KBM-7 (cell line): ENCODE measurements at regions not wholly inside any gene's neighbourhood (a gene's known extent, or its start where the extent isn't known, plus 50 kb on each side); places are given as distances from the start of the nearest gene placed in this dataset.
A peak's percentile ranks its signal among the peaks of the same experiment; 100 is the strongest.
"Not testable (repeated sequence)": the region's sequence is repeated elsewhere in the genome, so short reads cannot be mapped to it uniquely, and the experiment has no call there.

Experiments
- DNase-seq: peaks from one replicate; pipeline ENCODE4 v3.0.0-alpha.2; 2015
- in situ Hi-C: fragments of 300-500 bp; cut with MboI; formaldehyde crosslinking; loops from 2 replicates; pipeline ENCODE4 v1.14.3; 2020; ENCODE audit warnings: low sequenced_read_pairs, low pct_unique_long_range_greater_than_20kb, mixed read lengths

- in situ Hi-C loops, result not testable (repeated sequence)
These were observed 172.1 kb upstream of the STK26 start for GRCh38 chrX:131850964-131851363.

GRCh38 chrX:131853440-131853839 is 169.7 kb upstream of the STK26 start:
- in situ Hi-C loops, result no loop called here
- DNase-seq, result no peak

More at GRCh38 chrX:131850964-131851363, 172.1 kb upstream of the STK26 start:
- peak; percentile 13 for DNase-seq

DNA sequence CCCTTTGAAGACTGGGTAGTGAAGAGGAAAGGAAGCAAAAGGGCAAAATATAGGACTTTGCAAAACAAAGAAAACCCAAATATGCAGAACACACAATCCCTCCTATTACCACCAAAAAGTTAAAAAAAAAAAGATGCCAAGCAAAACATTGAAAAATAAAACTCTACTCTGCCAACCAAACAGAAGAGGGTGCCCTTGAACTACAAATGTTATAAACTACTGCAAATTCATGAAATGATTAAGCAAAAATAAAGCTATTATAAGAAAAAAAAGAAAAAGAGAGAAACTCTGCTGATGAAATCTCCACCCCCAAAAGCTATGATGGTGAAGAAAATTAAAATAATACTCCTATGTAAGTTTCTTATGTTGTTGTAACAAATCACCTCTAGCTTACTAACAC is 168.5 kb upstream of the STK26 start:
- peak; percentile 60 for DNase-seq
- in situ Hi-C loops, result no loop called here

- DNase-seq, result no peak
- in situ Hi-C loops, result no loop called here
These were observed 161.9 kb upstream of the STK26 start for GRCh38 chrX:131861088-131861787.

DNA sequence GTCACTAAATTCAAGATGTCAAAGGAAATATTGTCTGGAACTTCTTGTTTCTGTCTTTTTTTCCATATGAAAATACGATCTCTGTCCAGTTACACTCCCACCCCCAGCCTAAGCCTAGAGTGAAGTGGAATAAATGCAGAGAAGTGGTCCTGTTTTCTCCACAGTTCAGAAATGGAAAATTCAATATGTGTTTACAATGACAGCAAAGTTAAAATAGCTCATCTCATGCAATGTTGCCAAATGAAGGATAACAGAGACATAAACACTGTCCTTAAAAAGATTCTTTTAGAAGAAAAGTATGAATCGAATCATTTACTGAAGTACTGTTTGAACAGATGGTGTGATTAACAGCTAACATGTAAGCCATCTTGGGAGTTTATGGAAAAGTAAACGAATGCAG is 160.8 kb upstream of the STK26 start:
- in situ Hi-C loops, result no loop called here
- DNase-seq, result no peak

DNA sequence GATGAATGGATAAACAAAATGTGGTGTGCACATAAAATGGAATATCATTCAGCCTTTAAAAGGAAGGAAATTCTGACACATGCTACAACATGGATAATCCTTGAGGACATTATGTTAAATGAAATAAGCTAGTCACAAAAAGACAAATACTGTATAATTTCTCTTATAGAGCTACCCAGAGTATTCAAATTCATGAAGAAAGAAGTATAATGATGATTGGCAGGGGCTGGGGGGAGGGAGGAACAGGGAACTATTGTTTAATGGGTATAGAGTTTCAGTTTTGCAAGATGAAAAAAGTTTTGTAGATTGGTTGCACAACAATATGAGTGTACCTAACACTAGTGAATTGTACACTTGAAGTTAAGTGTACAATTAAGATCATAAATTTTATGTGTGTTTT is 153.9 kb upstream of the STK26 start:
- in situ Hi-C loops, result no loop called here
- no peak for DNase-seq

- in situ Hi-C loops, result no loop called here
- DNase-seq, result no peak
These were observed 148.8 kb upstream of the STK26 start for GRCh38 chrX:131874300-131874699.

GRCh38 chrX:131875827-131876226 is 147.3 kb upstream of the STK26 start:
- DNase-seq, in situ Hi-C loops: not testable (repeated sequence)

GRCh38 chrX:131881194-131881593 is 141.9 kb upstream of the STK26 start:
- in situ Hi-C loops, result no loop called here
- DNase-seq, result no peak

DNA sequence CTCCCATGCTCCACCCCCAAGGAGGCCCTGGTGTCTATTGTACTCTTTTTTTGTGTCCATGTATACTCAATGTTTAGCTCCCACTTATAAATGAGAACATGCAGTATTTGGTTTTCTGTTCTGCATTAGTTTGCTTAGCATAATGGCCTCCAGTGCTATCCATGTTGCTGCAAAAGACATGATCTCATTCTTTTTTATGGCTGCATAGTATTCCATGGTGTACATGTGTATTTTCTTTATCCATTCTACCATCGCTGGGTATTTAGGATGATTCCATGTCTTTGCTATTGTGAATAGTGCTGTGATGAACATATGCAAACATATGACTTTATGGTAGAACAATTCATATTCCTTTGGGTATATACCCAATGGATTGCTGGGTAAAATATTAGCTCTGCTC is 138.1 kb upstream of the STK26 start:
- DNase-seq, in situ Hi-C loops: not testable (repeated sequence)

DNA sequence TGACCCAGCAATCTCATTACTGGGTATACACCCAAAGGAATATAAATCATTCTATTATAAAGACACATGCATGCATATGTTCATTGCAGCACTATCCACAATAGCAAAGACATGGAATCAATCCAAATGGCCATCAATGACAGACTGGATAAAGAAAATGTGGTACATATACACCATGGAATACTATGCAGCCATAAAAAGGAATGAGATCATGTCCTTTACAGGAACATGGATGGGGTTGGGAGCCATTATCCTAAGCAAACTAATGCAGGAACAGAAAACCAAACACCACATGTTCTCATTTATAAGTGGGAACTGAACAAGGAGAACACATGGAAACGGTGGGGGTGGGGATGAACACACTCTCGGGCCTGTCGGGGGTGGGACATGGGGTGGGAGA is 129.2 kb upstream of the STK26 start:
- in situ Hi-C loops, DNase-seq: not testable (repeated sequence)

DNA sequence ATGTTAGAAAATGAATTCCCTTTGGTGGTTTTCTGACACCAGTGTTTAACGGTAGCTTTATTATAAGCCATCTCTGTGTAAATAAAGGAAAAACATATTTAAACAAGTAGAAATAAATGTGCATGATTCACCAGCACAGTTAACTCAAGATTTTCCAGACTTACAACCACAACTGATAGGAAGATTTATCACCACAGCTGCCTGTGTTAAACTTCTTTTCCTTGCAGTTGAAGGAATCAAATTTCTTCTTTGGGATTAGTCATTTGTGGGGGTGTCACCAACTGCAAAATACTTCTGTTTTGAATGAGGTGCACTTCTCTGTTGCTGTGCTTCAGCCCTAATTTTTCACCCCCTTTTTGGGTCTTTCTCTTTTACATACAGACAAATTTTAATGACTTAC is 128.1 kb upstream of the STK26 start:
- no peak for DNase-seq
- in situ Hi-C loops, result no loop called here

- DNase-seq, result no peak
- in situ Hi-C loops, result no loop called here
These were observed 127.3 kb upstream of the STK26 start for GRCh38 chrX:131895807-131896206.

- no peak for DNase-seq
- in situ Hi-C loops, result no loop called here
These were observed 121.6 kb upstream of the STK26 start for GRCh38 chrX:131901546-131901945.

DNA sequence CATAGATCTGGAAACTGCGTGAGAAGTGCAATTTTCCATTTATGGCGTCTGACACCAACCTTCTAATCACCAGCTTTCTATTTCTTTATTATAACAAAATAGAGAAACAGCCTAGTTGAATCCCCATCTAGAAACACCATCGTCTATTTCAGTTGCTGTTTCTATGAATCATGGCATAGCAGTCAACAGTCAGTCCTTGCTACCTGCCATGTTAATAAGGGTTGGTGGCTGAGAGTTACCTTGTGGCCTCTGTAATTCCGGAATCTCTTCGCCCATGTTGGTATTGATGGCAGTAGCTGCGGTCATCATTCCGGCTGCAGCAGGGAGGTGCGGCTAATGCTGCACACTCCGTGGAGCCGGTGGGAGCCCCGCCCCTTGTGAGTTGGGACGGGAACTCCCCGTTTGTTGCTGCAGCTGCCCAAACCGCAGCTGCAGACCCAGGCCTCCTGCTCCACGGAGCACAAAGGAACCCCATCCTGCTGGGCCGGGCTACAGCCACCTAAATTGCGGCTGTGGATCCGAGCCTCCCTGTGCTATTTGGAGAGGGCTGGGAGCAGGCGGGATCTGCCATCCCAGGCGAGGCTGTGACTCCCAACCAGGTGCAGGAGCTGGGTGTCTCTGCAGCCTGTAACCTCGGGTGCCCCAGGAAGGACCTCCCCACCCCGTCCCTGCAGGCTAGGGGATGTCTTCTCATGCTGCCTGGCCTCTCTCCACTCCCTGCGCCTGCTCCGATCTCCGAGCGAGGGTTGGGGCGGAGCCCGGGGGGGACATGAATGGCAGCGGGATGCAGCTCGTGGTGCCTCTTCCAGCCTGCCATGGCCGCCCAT is 115.4 kb upstream of the STK26 start:
- no peak for DNase-seq
- in situ Hi-C loops, result no loop called here

GRCh38 chrX:131910586-131910985 is 112.5 kb upstream of the STK26 start:
- DNase-seq, result no peak
- in situ Hi-C loops, result no loop called here

- in situ Hi-C loops, result no loop called here
- no peak for DNase-seq
These were observed 107.6 kb upstream of the STK26 start for GRCh38 chrX:131915488-131915887.

DNA sequence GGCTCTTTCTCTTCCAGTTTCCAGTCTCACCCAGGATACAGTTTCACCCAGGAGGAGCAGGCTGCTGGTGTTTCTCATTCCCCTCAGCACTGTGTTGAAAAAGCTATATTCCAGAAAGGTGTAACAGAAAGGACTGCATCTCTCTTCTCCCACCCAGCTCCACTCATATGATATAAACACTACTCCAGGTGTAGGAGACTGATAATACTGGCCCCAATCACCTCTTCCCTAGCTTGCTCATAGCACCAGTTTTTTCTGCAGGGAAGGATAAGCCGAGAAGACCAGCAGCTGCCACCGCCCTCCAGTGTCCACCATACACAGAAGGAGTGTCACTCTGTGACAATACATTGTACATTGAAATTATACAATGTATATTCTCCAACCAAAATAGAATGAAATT is 105.5 kb upstream of the STK26 start:
- DNase-seq, result no peak
- in situ Hi-C loops, result no loop called here

DNA sequence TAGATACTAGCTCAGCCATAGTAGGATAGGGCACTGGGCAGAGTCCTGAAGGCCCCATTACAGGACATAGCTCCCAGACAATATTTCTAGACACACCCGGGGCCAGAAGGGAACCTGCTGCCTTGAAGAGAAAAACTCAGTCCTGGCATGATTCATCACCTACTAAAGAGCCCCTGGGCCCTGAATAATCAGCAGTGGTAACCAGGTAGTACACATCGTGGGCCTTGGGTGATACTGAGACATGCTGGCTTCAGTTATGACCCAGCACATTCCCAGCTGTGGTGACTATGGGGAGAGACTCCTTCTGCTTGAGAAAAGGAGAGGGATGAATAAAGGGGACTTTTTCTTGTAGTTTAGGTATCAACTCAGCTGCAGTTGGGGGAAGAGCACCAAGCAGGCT is 104.3 kb upstream of the STK26 start:
- in situ Hi-C loops, result no loop called here

DNA sequence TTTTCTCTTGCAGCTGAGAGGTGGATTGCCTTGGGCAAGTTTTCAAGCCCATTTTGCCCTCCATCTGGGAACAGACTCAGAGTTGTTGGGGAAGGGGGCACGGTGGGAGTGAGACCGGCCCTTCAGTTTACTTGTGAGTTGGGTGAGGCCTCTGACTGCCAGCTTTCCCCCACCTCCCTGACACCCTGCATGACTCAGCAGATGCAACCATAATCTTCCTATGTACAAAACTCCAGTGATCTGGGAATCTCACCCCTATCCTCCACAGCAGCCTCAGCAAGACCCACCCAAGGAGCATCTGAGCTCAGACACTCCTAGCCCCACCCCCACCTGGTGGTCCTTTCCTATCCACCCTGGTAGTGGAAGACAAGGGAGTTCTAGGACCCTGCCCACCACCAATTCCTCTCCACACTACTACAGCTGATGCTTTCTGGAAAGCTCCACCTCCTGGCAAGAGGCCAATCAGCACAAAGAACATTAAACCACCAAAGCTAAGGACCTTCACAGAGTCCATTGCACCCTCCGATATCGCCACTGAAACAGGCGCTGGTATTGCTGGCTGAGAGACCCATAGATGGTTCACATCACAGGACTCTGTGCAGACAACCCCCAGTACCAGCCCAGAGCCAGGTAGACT is 99.4 kb upstream of the STK26 start:
- in situ Hi-C loops, result no loop called here
- DNase-seq, result no peak

More for the DNA sequence above, 104.3 kb upstream of the STK26 start:
- no peak for DNase-seq
